ENCODE measurements at regions not wholly inside any gene's neighbourhood (a gene's known extent, or its start where the extent isn't known, plus 50 kb on each side); places are given as distances from the start of the nearest gene placed in this dataset.
"Not testable (repeated sequence)": the region's sequence is repeated elsewhere in the genome, so short reads cannot be mapped to it uniquely, and the experiment has no call there.

DNA sequence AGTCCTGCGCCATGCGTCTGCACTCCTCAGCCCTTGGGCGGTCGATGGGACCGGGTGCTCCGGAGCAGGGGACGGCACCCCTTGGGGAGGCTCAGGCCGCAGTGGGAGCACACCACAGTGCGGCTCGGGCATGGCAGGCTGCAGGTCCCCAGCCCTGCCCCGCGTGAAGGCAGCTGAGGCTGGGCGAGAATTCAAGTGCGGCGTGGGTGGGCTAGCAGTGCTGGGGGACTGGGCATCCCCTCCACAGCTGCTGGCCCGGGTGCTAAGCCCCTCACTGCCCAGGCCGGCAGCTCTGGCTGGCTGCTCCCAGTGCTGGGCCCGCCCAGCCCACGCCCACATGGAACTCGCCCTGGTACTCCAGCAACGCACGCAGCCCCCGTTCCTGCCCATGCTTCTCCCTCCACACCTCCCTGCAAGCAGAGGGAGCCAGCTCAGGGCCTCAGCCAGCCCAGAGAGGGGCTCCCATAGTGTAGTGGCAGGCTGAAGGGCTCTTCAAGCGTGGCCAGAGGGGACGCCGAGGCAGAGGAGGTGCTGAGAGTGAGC, 198.3 kb upstream of the CNTNAP5 start:
- no peak for DNase-seq

DNA sequence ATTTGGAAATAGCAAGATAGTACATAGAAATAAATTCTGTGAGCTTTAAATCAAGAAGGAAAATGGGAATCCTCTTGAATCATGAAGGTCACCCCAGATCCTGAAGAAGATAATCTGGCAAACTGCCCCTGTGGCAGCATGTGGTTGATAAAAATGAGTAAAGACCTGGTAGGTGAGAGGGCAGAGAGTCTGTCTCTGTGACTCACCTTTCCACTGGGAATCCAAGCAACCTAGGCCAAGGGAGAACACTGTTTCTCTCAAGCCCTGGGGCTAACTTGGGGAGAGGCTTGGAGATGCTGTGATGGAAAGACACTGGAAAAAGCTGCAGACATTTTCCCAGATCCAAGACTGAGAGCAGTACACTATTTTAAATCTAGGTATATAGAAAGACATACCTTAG, 185.8 kb upstream of the CNTNAP5 start:
- no peak for DNase-seq

DNA sequence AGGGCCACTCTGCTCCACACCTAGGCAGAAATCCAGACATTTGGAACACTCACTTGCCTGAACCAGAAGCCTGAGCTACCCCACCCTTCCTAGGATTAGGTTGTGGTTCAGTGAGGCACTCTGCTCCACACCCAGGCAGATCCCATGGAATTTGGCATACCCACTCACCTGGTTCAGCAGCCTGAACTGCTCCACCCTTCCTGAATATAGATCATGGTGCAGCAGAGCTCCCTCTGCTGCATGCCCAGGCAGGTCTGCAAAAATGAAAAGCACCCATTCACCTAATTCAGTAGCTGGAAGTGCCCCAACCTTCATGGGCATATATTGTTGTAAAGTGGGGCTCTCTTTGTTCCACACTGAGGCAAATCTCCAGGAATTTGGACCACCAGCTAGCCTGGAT, 185.1 kb upstream of the CNTNAP5 start:
- DNase-seq: no peak

DNA sequence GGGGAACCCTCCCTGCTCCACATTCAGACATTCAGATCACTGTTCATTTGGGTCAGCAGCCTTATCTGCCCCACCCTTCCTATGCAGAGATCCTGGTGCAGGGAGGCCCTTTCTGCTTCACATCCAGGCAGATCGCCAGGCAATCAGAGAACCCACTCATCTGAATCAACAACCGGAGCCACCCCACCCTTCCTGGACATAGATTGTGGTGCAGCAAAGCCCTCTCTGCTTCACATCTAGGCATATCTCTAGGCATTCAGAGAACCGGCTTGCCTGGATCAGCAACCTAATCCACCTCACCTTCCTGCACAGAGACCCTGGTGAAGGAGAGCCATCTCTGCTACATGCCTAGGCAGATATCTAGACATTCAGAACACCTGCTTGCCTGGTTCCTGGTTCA, 184.5 kb upstream of the CNTNAP5 start:
- no peak for DNase-seq

DNA sequence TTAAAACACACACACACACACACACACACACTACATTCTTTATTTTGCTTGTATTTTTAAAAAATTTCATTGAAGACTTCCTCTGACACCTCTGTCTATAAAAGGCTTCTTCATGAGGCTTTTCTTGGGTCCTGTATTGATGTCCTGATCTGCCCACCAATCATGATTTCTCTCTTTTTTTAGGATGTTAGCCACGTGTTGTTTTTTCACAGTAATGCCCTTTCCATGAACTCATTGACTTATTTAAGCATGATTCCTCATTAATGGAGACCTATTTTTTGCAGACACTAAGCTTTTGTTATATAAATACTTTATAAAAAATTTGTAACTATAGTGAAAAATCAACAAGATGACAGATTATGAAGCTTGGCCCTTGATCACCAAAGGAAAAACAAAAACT, 173.8 kb upstream of the CNTNAP5 start:
- no peak for DNase-seq

DNA sequence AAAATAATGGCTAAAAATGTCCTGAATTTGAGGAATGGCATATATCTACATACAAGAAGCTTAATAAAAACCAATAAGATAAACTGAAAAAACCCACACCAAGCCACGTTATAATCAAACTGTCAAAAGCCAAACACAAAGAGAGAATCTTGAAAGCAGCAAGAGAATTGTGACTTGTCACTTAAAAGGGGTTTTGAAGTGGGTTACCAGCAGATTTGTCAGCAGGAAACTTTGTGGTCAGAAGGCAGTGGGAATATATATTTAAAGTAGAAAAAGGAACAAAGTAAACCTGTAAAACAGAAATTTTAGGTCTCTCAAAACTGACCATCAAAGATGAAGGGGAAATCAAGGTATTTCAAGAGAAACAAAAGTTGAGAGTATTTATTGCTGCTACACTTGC, 171.9 kb upstream of the CNTNAP5 start:
- no peak for DNase-seq

DNA sequence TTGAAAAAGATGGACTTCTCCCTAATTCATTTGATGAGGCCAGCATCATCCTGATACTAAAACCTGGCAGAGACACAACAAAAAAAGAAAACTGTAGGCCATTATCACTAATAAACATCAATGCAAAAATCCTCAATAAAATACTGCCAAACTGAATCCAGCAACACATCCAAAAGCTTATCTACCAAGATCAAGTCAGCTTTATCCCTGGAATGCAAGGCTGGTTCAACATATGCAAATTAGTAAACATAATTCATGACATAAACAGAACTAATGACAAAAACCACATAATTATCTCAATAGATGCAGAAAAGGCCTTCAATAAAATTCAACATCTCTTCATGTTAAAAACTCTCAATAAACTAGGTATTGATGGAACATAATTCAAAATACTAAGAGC, 166.1 kb upstream of the CNTNAP5 start:
- not testable (repeated sequence) for DNase-seq

DNA sequence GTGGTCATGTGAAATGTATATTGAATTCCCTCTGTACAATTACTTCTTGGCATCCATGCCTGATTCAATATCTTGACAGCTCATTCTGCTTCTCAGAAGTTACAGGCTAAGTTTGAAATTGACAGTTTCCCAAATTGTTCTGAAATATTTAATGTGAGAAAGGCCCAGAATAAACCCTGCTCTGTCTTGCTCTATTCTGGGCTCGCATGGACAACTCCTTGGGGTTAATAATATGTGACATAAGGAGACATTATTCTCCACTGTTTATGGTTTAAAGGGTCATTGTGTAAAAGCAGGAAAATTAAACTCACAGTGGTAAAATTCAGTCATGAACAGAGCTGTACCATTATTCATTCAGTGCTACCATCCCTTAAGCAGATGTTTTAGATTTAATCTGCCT, 160.7 kb upstream of the CNTNAP5 start:
- DNase-seq: no peak

DNA sequence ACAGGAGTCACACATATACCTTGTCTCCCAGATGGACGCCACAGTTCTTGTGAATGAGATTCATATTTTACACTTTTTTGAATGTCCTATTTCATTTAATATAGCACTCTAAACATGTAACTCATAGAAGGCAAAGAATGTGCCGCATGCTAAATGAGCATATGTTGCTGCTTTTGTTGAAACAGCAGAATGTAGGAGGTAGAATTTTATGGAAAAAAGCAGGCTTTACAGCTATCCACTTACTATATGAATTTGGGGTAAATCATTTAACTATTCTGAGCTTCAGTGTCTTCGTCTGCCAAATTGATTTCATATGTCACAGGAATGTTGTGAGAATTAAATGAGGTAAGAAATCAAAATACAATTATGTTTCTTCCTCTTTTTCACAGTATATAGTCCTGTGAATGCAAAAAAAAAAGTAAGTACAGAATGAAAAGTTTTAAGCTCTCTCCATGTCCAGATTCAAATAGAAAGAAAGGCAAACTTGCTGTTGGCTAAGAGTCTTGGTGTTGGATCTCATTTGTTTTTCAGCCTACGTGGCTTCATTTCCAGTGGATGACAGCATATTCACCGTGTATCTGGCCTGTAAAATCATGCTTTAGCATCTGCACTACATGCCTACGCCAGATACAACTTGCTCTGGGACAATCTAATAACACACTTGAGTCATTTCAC, 154.7 kb upstream of the CNTNAP5 start:
- DNase-seq: no peak

DNA sequence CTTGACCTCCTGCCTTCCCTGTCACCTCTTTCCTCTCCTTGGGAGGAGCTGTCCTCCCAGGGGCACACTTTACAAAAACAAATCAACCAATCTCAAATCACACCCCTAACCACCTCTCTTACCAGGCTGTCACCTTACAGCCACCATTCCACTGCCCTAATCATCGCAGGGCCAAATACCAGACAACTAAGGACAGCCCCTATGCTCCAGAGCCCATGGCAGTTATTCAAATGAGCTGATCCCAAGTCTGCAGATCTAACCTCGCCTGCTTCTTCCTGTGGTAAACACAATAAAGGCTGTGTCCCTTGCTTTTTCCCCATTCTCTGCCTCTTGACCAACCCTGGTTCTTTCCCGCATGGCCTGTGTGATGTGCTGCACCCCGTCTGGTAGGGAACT, 154.2 kb upstream of the CNTNAP5 start:
- no peak for DNase-seq

DNA sequence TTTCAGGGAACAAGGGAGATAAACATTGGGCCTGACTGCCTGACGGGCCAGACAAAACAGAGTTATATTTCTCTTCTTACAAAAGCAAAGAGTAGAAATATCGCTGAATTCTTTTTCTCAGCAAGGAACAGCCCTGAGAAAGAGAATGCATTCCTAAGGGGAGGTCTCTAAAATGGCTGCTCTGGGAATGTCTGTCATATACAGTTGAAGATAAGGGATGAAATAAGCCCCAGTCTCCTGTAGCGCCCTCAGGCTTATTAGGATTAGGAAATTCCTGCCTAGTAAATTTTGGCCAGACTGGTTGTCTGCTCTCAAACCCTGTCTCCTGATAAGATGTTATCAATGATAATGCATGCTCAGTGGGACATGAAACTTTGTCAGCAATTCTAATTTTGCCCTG, 134.9 kb upstream of the CNTNAP5 start:
- no peak for DNase-seq

DNA sequence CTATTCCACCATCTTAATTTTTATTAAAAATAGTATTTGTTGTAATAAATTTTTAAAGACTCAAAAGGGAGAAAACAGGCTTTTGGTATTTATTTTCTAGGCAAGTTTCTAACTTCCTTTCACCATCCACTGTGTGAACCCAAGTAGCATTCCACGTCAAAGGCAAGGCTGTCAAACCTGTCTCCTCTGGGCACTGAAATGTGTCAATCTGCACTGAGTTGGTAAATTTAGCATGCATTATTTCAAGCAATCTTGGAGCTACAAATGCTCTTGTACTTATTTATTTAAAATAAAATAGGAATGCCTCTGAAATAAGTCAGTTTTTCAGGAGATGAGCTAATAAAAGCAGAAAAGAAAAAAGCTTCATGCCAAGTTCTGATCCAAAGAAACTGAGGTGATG, 130.9 kb upstream of the CNTNAP5 start:
- no peak for DNase-seq

DNA sequence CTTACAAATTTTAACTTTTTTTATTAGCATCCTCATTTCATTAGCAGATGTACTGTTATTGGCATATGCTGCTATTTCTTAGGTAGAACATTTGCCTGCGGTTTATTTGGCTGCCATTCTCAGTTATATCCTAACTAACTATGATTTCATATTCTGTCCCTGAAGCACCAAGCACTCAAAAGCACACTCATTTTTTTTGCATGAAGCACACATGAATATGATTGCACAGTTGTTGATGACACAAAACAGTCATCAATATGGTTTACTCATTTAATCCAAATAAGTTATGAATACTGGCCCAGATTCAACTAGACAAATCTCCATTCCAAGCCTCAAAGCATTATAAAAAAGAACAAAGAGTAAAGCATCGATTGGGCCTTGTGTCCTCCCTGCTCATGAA, 129.4 kb upstream of the CNTNAP5 start:
- no peak for DNase-seq

DNA sequence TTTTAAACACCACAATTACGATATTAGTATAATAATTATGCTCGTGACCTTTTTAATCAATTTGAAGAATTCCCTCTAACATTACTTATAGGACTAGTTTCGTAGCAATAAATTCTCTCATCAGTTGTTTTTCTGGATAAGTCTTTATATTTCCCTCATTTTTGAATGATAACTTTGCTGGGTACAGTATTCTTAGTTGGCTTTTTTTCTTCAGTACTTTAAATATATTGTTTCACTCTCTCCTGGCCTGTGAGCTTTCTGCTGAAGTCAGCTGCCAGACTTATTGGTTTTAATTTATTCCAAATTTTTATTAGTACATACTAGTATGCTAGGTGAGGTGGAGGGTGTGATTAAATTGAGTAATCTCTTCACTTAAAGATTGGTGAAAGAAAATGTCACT, 123.8 kb upstream of the CNTNAP5 start:
- DNase-seq: no peak

DNA sequence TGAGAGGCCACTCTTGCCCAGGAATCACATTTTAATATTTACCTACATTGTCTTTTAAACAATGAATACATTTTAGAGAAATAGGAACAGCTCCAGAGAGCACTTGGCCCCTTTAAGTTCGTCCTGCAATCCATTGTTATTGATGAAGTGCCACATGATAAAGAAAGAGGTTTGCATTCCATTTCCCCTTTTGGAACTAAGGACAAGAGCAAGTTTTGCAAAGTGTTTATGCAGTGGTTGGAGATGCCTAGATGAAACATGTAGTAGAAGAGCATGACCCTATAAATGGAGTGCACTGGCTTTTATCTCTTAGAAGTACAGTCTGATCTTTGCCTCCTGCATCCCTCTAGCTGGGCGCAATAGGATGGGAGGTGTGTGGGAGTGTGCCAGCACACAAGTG, 118.7 kb upstream of the CNTNAP5 start:
- DNase-seq: no peak

DNA sequence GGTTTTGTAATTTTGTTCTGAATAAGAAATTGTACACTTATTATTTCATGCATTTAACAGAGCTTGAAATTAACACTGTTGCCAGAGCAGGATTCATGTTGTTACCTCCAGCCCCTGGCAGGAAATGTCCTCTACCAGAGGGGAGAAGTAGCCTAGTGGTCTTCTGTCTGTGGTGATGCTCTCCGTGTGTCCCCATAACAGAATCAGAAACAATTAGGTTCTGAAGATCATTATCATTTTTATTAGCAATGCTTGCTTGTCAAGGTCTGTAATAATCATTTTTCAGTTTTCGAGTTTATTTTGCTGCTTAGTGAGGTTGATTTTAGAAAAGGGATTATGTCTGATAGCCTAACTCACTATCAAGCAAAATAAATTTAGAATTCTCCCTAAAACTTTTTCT, 116.6 kb upstream of the CNTNAP5 start:
- DNase-seq: no peak

DNA sequence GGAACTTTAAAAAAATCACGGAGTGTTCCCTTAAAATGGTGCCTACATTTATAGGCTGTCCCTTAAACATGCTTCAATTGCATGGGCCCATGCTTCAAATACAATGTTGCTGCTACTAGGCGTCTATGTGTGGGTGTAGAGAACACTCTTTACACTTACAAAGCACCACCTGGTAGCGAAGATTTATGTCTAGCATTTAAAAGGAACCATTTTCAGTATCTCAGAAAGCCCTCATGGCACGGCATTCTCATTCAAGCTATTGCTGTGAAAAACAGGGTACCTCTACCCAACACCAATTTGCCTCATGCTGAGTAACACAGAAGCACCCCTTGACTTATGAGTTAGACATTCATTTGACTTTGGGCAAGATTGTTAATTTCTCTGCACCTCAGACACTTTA, 112.9 kb upstream of the CNTNAP5 start:
- no peak for DNase-seq

DNA sequence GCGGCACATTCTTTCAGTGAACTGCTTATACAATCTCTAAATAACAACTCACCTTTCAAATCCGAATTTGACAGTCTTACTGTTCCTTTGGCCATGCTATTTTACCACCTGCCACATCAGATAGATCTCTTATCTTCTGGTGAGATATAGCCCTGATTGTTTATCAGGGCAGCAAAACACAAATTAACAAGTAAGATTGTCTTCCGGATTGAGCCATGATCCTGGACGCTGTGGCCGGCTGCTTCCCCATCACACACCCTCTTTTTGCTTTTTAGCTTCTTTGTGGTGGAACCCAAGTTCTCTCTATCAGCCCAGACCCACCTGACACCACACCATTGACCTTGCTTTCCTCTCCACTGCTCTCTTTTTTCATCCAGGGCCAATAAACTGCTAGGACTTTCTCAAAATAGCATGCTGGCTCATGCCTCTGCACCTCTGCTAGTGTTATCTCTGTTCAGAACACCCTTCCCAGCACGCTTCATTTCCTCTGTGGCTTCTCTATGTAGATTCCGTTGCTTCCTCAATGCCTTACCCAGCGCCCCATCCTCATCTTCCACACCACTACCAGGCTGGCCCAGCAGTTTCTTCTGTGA, 111.8 kb upstream of the CNTNAP5 start:
- no peak for DNase-seq

DNA sequence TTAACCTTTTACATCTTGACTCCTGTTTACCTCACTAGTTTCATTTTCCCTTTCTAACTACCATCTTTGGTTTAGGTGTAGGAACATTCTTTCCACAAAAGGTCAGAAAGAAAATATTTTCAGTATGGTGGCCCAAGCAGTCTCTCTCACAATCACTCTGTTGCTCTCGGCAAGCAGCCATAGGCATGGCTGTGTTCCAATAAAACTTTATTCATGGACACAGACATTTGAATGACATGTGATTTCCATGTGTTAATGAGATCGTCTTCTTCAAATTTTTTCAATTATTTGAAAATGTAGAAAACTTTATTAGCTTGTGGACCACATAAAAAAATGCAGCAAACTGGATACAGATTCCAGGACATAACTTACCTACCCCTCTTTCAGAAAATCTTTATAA, 109.7 kb upstream of the CNTNAP5 start:
- no peak for DNase-seq

DNA sequence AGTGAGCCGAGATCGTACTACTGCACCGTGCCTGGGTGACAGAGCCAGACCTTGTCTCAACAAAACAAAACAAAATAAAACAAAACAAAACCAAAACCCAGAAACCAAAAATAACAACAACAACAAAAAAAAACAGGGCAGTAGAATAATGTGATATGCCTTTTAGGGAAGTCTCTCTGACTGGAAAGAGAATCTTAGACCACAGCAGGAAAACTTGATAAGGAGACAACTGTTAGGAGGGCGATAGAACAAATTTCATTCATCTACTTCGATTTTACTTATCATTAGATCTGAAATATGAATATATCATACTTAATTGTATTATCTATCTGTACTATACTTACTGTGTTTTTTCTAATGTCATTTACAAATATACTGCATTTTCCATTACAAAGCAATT, 109.0 kb upstream of the CNTNAP5 start:
- no peak for DNase-seq

DNA sequence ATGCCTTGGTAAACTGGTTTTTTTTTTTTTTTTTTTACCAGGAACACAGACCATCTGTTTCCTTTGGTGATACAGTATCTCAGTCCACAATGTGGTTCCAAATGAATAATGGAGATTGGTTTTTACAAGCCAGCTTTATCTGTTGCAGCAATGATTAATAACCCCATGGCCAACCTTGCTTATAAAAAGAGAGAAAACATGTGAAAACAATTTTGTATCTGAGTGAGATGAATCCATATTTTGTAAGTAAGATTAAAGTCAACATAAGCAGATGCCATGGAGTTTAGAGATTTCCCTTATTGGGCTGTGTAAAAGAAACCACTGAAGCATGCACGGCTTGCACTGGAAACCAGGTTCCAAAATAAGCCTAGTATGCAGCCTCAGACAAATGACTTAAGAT, 108.6 kb upstream of the CNTNAP5 start:
- no peak for DNase-seq

DNA sequence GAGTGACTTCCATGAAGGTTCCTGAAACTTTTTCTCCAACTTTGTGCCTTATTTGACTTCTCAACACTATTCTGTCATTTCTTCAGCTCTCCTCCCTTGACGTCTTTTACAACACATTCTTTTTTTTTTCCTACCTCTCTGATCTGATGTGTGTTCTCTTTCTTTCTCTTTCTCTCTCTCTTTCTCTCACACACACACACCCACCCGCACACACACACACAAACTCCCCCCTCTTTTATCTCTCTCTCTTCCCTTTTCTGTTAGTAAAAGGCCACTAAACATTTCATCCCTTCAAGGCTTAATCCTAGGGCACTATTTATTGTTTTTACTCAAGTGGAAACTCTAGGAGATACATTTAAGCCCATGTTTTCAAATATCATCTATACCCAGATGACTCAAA, 107.8 kb upstream of the CNTNAP5 start:
- DNase-seq: no peak

DNA sequence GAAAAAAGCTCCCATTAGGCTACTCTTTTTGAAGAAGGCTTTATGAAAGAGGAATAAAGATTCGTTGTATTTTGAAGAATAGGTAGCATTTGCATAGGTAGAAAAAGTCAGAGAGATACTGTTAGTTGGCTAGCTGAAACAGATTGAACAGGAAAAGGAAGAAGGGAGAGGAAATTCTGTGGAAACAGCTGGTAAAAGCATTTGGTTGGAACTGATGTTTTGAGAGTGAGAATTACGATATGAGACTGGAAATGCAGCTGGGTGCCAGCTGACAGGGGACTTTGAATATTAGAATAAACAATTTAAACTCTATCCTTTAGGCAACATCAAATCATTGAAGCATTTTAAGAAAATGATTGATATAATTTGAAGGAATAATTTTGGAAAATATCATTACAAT, 96.7 kb upstream of the CNTNAP5 start:
- no peak for DNase-seq

DNA sequence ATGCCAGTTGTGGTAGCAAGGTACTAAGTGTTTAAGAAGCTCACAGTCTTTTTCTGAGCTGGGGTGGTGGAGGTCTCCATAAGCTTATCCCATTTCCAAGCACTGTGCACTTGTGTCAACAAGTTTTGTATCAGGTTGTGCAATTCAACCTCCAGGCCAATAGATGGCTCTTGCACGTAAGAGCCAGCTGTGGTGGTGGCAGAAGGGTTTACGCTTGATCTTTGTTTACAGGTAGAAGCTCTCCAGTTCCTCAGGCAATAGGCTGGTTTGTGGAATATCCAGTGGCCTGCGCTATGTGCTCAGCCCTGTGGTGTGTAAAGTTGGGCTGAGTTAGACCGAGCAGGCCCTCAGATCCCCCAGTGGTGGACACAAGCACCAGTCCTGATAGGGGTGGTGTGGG, 89.7 kb upstream of the CNTNAP5 start:
- no peak for DNase-seq

DNA sequence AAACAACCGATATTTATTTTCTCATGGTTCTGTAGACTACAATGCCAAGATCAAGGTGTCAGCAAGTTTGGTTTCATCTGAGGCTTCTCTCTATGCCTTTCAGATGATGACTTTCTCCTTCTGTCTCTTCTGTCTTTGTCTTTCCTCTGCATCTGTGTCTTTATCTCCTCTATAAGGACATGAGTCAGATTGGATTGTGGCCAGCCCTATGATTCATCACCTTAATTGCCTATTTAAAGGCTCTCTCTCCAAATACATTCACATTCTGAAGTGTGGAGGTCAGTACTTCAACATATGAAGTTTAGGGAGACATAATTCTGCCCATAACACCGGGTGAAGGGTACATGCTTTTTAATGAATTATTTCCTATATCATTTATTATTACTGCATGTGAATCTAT, 71.2 kb upstream of the CNTNAP5 start:
- no peak for DNase-seq
